Endothelial cell of umbilical vein (primary cell): ENCODE measurements at regions not wholly inside any gene's neighbourhood (a gene's known extent, or its start where the extent isn't known, plus 50 kb on each side); places are given as distances from the start of the nearest gene placed in this dataset.

ENCODE experiments used
- BruUV-seq: library from RNA; stranded (reverse); fragments of 400-500 nt; replicated peaks from 2 replicates; lab custom pipeline; 2021; lab: Mats Ljungman, UMichigan
- CTCF ChIA-PET: fragments of 300-600, 350-600 bp; sonication (Branson Sonifier 250); formaldehyde crosslinking; loops from one replicate; lab custom pipeline; 2021; ENCODE audit warnings: antibody characterized with exemption, inconsistent platforms; lab: Charles Lee
- POLR2A ChIA-PET: fragments of 300-600, 350-600 bp; sonication (Branson Sonifier 250); formaldehyde crosslinking; loops from one replicate; lab custom pipeline; 2021; ENCODE audit warnings: antibody characterized with exemption, inconsistent platforms; lab: Charles Lee
- DNase-seq: peaks from one replicate; pipeline ENCODE4 v3.0.0-alpha.2; 2011; ENCODE audit warnings: low read depth, low spot score
- FAIRE-seq: peaks from 2 replicates; lab custom pipeline; 2011; peaks lifted over from hg19 to GRCh38; lab: Jason Lieb, UNC
- H2AFZ ChIP-seq: 2 replicates; pipeline ENCODE4 v1.6.0; 2012; ENCODE audit warnings: low read depth, low read length, control low read depth, inconsistent platforms
- H3K27ac ChIP-seq: 2 replicates; pipeline ENCODE4 v1.5.1; 2011; ENCODE audit warnings: low read depth, mild to moderate bottlenecking, control low read depth, low read length, moderate library complexity; ENCODE audit not compliant: insufficient read depth
- H3K27me3 ChIP-seq, 2 experiments: 2 replicates each; pipeline versions ENCODE4 v1.6.0 to v1.6.1; 2011; ENCODE audit warnings: low read length in 2 of 2, mixed read lengths in 1 of 2; ENCODE audit not compliant: control insufficient read depth in 2 of 2, insufficient read depth in 2 of 2
- H3K36me3 ChIP-seq, 2 experiments: 2 replicates in 1 of 2; 3 replicates in 1 of 2; pipeline ENCODE4 v1.5.1; 2011; ENCODE audit warnings: low read length in 2 of 2, mild to moderate bottlenecking in 1 of 2, moderate library complexity in 1 of 2; ENCODE audit not compliant: control insufficient read depth in 2 of 2, insufficient read depth in 2 of 2; ENCODE audit errors: extremely low read depth in 1 of 2
- H3K4me1 ChIP-seq: 3 replicates; pipeline ENCODE4 v1.5.1; 2011; ENCODE audit warnings: mild to moderate bottlenecking, low read length; ENCODE audit not compliant: control insufficient read depth, insufficient read depth; ENCODE audit errors: extremely low read depth
- H3K4me2 ChIP-seq: 2 replicates; pipeline ENCODE4 v1.6.1; 2011; ENCODE audit warnings: low read length, control low read depth, mixed read lengths; ENCODE audit not compliant: insufficient read depth
- H3K4me3 ChIP-seq, 3 experiments: fragments of 200-600 bp in 1 of 3; sonication (generic), shearing (Covaris generic) in 1 of 3; replicated peaks in 1 of 3; 2 replicates each; pipeline ENCODE4 v1.5.1; 2011 to 2016; ENCODE audit warnings: control low read depth in 3 of 3, low read length in 3 of 3, mild to moderate bottlenecking in 2 of 3, inconsistent platforms in 1 of 3, low read depth in 1 of 3, moderate library complexity in 1 of 3; ENCODE audit not compliant: insufficient read depth in 1 of 3
- H3K79me2 ChIP-seq: 2 replicates; pipeline ENCODE4 v1.6.0; 2012; ENCODE audit warnings: low read length, inconsistent platforms; ENCODE audit not compliant: control insufficient read depth, insufficient read depth
- H3K9ac ChIP-seq: replicated peaks from 2 replicates; pipeline ENCODE3; 2011; ENCODE audit warnings: low read length, control low read depth; ENCODE audit not compliant: insufficient read depth; ENCODE audit errors: extremely low read depth
- H3K9me1 ChIP-seq: replicated peaks from 3 replicates; pipeline ENCODE4 v1.6.0; 2011; ENCODE audit warnings: mild to moderate bottlenecking, low read length; ENCODE audit not compliant: control insufficient read depth, insufficient read depth; ENCODE audit errors: extremely low read depth
- H3K9me3 ChIP-seq: replicated peaks from 2 replicates; pipeline ENCODE4 v1.5.1; 2012; ENCODE audit warnings: low read length, inconsistent platforms; ENCODE audit not compliant: control insufficient read depth, insufficient read depth
- H4K20me1 ChIP-seq: replicated peaks from 2 replicates; pipeline ENCODE3; 2011; ENCODE audit warnings: mild to moderate bottlenecking, low read length; ENCODE audit not compliant: control insufficient read depth, insufficient read depth; ENCODE audit errors: extremely low read depth
- EZH2 ChIP-seq: IDR thresholded peaks from 2 replicates; pipeline ENCODE4 v1.6.1; 2012; ENCODE audit warnings: borderline replicate concordance, low read depth, mild to moderate bottlenecking, moderate library complexity, low read length, inconsistent platforms; ENCODE audit not compliant: severe bottlenecking
- FOS ChIP-seq: IDR thresholded peaks from 2 replicates; pipeline ENCODE4 v1.6.1; 2011; ENCODE audit warnings: mild to moderate bottlenecking, low read length, moderate library complexity, borderline replicate concordance; ENCODE audit not compliant: insufficient read depth
- GATA2 ChIP-seq: IDR thresholded peaks from 2 replicates; pipeline ENCODE4 v1.7.0; 2011; ENCODE audit warnings: low read depth, mild to moderate bottlenecking, moderate library complexity, mixed read lengths, low read length; ENCODE audit not compliant: insufficient read length, insufficient read depth
- JUN ChIP-seq: IDR thresholded peaks from 2 replicates; pipeline ENCODE4 v1.6.1; 2011; ENCODE audit warnings: borderline replicate concordance, low read depth; ENCODE audit not compliant: insufficient read length, insufficient read depth
- MYC ChIP-seq: IDR thresholded peaks from one replicate; pipeline ENCODE4 v1.6.1; 2011; ENCODE audit warnings: mild to moderate bottlenecking, low read depth, low read length
- POLR2A ChIP-seq: IDR thresholded peaks from 2 replicates; pipeline ENCODE4 v1.6.1; 2012; ENCODE audit warnings: low read depth, mild to moderate bottlenecking, control low read depth, low read length
- POLR2AphosphoS5 ChIP-seq: IDR thresholded peaks from 2 replicates; pipeline ENCODE4 v1.6.1; 2012; ENCODE audit warnings: low read depth, mild to moderate bottlenecking, control low read depth, low read length, moderate library complexity; ENCODE audit not compliant: insufficient read depth
- dilution Hi-C: fragments of 300-500 bp; cut with MboI; formaldehyde crosslinking; loops from one replicate; pipeline ENCODE4 v1.15.0; 2019; ENCODE audit warnings: low sequenced_read_pairs; ENCODE audit not compliant: extremely low pct_ligation_motif_present
- intact Hi-C: fragments of 100-400 bp; cut with micrococcal nuclease; formaldehyde crosslinking; loops from one replicate; pipeline ENCODE4 v1.10.0; 2022
- TF ChIP-seq, protein P1 (sequence below), 2 donors: IDR thresholded peaks; 1 replicate in 1 of 2; 2 replicates in 1 of 2; pipeline ENCODE4 v1.5.1; 2011; ENCODE audit warnings: low read length in 2 of 2, mild to moderate bottlenecking in 2 of 2, moderate library complexity in 2 of 2, control low read depth in 1 of 2, inconsistent platforms in 1 of 2, low read depth in 1 of 2; ENCODE audit not compliant: insufficient read depth in 1 of 2; ENCODE audit errors: extremely low read depth in 1 of 2
- TF ChIP-seq, protein P2 (sequence below): IDR thresholded peaks from 2 replicates; pipeline ENCODE4 v1.6.1; 2011; ENCODE audit not compliant: insufficient read depth, insufficient read length

DNA sequence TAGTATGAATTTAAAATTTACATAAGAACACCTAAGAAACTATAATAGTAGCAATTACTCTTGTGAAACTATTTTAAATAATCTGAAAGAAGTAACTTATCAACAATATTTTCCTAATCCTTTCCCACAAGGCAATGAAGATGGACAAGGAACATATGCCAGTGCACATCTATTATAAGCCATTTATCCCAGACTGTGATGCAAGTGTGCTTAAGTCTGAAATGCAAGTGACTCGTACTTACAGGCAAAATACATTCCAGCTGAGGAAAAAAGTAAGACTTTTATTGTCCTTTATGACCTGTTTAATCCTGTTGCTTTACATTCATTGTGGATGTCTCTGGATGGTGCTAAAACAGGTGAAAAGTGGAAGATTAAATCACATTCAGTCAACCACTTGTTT is 709.4 kb downstream of the ZNF385D start:
- Histone ChIP-seq H3K9me3 (no peaks in the 10 kb centered on the region), H3K79me2 (no peaks in the 10 kb centered on the region), H4K20me1 (no peaks in the 10 kb centered on the region), H3K27me3 (no peaks in the 10 kb centered on the region), H3K4me1 (no peaks in the 10 kb centered on the region), H3K4me2 (no peak overlapping the region), H3K27ac (no peak overlapping the region), H3K36me3 (no peaks in the 10 kb centered on the region), H3K9me1 (no peaks in the 10 kb centered on the region), H2AFZ (no peak overlapping the region), H3K4me3 (no peak overlapping the region), H3K9ac (no peak overlapping the region)
- dilution Hi-C loops, result no loop called here
- intact Hi-C loops, result no loop called here
- TF ChIP-seq FOS (no peak), GATA2 (no peak)
- DNase-seq, result no peak
- BruUV-seq, result no TSS peak
- FAIRE-seq, result no peak
- ChIA-PET CTCF (no interaction called here), POLR2A (no interaction called here)

- Histone ChIP-seq H2AFZ (no peak overlapping the region), H3K27me3 (no peaks in the 10 kb centered on the region), H4K20me1 (no peaks in the 10 kb centered on the region), H3K4me1 (no peaks in the 10 kb centered on the region), H3K9ac (no peak overlapping the region), H3K4me3 (no peak overlapping the region), H3K9me1 (no peaks in the 10 kb centered on the region), H3K36me3 (no peaks in the 10 kb centered on the region), H3K79me2 (no peaks in the 10 kb centered on the region), H3K9me3 (no peaks in the 10 kb centered on the region), H3K27ac (no peak overlapping the region), H3K4me2 (no peak overlapping the region)
- dilution Hi-C loops, result no loop called here
- BruUV-seq, result no TSS peak
- ChIA-PET POLR2A (no interaction called here), CTCF (no interaction called here)
- DNase-seq (no peak), FAIRE-seq (no peak)
- TF ChIP-seq, protein P1, sequence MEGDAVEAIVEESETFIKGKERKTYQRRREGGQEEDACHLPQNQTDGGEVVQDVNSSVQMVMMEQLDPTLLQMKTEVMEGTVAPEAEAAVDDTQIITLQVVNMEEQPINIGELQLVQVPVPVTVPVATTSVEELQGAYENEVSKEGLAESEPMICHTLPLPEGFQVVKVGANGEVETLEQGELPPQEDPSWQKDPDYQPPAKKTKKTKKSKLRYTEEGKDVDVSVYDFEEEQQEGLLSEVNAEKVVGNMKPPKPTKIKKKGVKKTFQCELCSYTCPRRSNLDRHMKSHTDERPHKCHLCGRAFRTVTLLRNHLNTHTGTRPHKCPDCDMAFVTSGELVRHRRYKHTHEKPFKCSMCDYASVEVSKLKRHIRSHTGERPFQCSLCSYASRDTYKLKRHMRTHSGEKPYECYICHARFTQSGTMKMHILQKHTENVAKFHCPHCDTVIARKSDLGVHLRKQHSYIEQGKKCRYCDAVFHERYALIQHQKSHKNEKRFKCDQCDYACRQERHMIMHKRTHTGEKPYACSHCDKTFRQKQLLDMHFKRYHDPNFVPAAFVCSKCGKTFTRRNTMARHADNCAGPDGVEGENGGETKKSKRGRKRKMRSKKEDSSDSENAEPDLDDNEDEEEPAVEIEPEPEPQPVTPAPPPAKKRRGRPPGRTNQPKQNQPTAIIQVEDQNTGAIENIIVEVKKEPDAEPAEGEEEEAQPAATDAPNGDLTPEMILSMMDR (IDR thresholded peaks at IDR 0.05; ENCODE audit: extremely low read depth in 1 of 2, insufficient read depth in 1 of 2, low read depth in 1 of 2, low read length in 2 of 2), result no peak
- TF ChIP-seq GATA2 (no peak), POLR2A (no peak), MYC (no peak), JUN (no peak), FOS (no peak), EZH2 (no peak), POLR2AphosphoS5 (no peak)
- TF ChIP-seq, protein P2, sequence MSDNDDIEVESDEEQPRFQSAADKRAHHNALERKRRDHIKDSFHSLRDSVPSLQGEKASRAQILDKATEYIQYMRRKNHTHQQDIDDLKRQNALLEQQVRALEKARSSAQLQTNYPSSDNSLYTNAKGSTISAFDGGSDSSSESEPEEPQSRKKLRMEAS, result no peak
- intact Hi-C loops, result no loop called here
These were observed 714.1 kb downstream of the ZNF385D start for GRCh38 chr3:21036888-21037287.
